ENCODE measurements at regions not wholly inside any gene's neighbourhood (a gene's known extent, or its start where the extent isn't known, plus 50 kb on each side); places are given as distances from the start of the nearest gene placed in this dataset.

DNA sequence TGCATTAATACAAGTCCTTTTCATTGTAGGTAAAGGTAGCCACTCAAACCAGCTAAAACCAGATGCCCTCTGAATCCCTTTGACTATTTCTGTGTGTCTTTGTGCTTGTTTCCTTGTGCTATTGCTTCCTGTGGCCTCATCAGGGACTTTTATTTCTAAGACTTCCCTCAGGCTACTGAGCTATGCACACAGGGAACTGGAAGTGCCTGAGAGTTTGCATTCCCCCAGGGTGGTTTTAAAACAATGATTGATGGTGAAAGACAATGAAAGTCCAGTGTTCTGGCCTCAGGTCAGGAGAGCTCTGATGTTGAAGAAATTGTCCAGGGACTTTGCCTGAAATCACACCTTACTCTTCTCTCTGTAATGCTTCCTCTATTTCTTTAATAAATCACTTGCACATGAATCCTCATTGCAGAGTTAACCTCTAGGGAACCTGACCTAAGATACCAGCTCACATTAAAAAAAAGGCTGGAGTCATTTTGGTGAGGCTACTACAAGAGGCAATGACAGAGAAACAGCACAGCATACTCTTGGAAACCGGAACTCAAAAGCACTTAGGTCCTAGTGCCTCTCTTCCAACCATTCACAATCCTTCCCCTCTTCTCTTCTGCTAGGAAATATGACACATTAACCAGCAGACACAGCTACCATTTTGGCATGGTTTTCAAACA lies 158.1 kb upstream of the NREP start:
- no peak overlapping the region for H3K4me3 ChIP-seq (ENCODE audit: low read depth in 2 of 2, low read length in 2 of 2)
- TF ChIP-seq POLR2AphosphoS5 (IDR thresholded peaks at IDR 0.05; ENCODE audit: low read depth, low read length): no peak
- TF ChIP-seq SIN3A (IDR thresholded peaks at IDR 0.05; ENCODE audit: borderline replicate concordance, insufficient read depth, low read depth, low read length): no peak
- no peak overlapping the region for H3K27ac ChIP-seq (ENCODE audit: low read length)
- H3K36me3 ChIP-seq (ENCODE audit: control insufficient read depth, insufficient read depth, low read length): no peaks in the 10 kb centered on the region
- DNase-seq (ENCODE audit: low read depth, low spot score): no peak
- POLR2A ChIA-PET: no interaction called here
- no peaks in the 10 kb centered on the region for H3K9me3 ChIP-seq (ENCODE audit: control insufficient read depth, insufficient read depth, low read depth, low read length)
- ATAC-seq: no peak
- CTCF ChIA-PET: no interaction called here
- no peaks in the 10 kb centered on the region for H3K27me3 ChIP-seq (ENCODE audit: control insufficient read depth, insufficient read depth, low read length)
- no peaks in the 10 kb centered on the region for H3K4me1 ChIP-seq (ENCODE audit: control insufficient read depth, insufficient read depth, low read length)
- intact Hi-C loops (cut with micrococcal nuclease; ENCODE audit: unreplicated experiment) (no loop called here), in situ Hi-C loops (cut with HindIII; ENCODE audit: low pct_unique_long_range_greater_than_20kb, low sequenced_read_pairs) (no loop called here)
- BruUV-seq (replicated peaks): no TSS peak

DNA sequence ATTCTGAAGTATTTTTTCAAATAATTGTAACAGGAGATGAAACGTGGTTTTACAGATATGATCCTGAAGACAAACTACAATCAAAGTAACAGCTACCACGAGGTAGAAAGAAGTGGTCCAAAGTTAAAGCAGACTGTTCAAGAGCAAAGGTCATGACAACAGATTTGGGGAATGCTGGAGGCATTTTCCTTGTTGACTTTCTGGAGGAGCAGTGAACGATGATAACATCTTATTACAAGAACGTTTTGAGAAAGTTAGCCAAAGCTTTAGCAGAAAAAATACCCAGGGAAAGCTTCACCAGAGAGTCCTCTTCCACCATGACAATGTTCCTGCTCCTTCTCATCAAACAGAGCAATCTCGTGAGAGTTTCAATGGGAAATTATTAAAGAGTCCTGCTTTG lies 145.4 kb upstream of the NREP start:
- ATAC-seq (no peak), DNase-seq (ENCODE audit: low read depth, low spot score) (no peak)
- in situ Hi-C loops (cut with HindIII; ENCODE audit: low pct_unique_long_range_greater_than_20kb, low sequenced_read_pairs): no loop called here
- Histone ChIP-seq H3K27me3 (ENCODE audit: control insufficient read depth, insufficient read depth, low read length) (no peaks in the 10 kb centered on the region), H3K4me3 (ENCODE audit: low read depth in 2 of 2, low read length in 2 of 2) (no peak overlapping the region), H3K9me3 (ENCODE audit: control insufficient read depth, insufficient read depth, low read depth, low read length) (no peaks in the 10 kb centered on the region), H3K27ac (ENCODE audit: low read length) (no peak overlapping the region), H3K36me3 (ENCODE audit: control insufficient read depth, insufficient read depth, low read length) (no peaks in the 10 kb centered on the region), H3K4me1 (ENCODE audit: control insufficient read depth, insufficient read depth, low read length) (no peaks in the 10 kb centered on the region)
- POLR2A ChIA-PET: no interaction called here
- no TSS peak for BruUV-seq (replicated peaks)
- intact Hi-C loops (cut with micrococcal nuclease; ENCODE audit: unreplicated experiment): no loop called here
- TF ChIP-seq TCF7L2 (IDR thresholded peaks at IDR 0.05; ENCODE audit: low read depth, low read length) (no peak), POLR2AphosphoS5 (IDR thresholded peaks at IDR 0.05; ENCODE audit: low read depth, low read length) (no peak), SIN3A (IDR thresholded peaks at IDR 0.05; ENCODE audit: borderline replicate concordance, insufficient read depth, low read depth, low read length) (no peak)
- TF ChIP-seq, protein P1, sequence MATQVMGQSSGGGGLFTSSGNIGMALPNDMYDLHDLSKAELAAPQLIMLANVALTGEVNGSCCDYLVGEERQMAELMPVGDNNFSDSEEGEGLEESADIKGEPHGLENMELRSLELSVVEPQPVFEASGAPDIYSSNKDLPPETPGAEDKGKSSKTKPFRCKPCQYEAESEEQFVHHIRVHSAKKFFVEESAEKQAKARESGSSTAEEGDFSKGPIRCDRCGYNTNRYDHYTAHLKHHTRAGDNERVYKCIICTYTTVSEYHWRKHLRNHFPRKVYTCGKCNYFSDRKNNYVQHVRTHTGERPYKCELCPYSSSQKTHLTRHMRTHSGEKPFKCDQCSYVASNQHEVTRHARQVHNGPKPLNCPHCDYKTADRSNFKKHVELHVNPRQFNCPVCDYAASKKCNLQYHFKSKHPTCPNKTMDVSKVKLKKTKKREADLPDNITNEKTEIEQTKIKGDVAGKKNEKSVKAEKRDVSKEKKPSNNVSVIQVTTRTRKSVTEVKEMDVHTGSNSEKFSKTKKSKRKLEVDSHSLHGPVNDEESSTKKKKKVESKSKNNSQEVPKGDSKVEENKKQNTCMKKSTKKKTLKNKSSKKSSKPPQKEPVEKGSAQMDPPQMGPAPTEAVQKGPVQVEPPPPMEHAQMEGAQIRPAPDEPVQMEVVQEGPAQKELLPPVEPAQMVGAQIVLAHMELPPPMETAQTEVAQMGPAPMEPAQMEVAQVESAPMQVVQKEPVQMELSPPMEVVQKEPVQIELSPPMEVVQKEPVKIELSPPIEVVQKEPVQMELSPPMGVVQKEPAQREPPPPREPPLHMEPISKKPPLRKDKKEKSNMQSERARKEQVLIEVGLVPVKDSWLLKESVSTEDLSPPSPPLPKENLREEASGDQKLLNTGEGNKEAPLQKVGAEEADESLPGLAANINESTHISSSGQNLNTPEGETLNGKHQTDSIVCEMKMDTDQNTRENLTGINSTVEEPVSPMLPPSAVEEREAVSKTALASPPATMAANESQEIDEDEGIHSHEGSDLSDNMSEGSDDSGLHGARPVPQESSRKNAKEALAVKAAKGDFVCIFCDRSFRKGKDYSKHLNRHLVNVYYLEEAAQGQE (IDR thresholded peaks at IDR 0.05; ENCODE audit: insufficient read depth in 1 of 2, low read depth in 2 of 2, low read length in 1 of 2): no peak
- TF ChIP-seq, protein P2, sequence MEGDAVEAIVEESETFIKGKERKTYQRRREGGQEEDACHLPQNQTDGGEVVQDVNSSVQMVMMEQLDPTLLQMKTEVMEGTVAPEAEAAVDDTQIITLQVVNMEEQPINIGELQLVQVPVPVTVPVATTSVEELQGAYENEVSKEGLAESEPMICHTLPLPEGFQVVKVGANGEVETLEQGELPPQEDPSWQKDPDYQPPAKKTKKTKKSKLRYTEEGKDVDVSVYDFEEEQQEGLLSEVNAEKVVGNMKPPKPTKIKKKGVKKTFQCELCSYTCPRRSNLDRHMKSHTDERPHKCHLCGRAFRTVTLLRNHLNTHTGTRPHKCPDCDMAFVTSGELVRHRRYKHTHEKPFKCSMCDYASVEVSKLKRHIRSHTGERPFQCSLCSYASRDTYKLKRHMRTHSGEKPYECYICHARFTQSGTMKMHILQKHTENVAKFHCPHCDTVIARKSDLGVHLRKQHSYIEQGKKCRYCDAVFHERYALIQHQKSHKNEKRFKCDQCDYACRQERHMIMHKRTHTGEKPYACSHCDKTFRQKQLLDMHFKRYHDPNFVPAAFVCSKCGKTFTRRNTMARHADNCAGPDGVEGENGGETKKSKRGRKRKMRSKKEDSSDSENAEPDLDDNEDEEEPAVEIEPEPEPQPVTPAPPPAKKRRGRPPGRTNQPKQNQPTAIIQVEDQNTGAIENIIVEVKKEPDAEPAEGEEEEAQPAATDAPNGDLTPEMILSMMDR (IDR thresholded peaks at IDR 0.05): no peak
- CTCF ChIA-PET: no interaction called here

DNA sequence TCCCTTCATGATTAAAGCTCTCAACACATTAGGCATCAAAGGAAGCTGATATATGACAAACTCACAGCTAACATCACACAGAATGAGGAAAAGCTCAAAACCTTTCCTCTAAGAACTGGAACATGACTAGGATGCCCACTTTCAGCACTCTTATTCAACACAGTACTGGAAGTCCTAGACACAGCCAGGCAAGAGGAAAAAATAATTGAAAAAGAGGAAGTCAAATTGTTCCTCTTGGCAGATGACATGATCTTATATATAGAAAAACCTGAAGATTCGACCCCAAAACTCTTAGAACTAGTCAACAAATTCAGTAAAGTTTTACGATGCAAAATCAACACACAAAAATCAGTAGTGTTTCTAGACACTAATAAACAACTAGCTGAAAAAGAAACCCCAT lies 144.3 kb upstream of the NREP start:
- ATAC-seq: no peak
- POLR2A ChIA-PET: no interaction called here
- intact Hi-C loops (cut with micrococcal nuclease; ENCODE audit: unreplicated experiment): no loop called here

More for the DNA sequence above, 144.3 kb upstream of the NREP start:
- H3K36me3 ChIP-seq (ENCODE audit: control insufficient read depth, insufficient read depth, low read length): no peaks in the 10 kb centered on the region
- in situ Hi-C loops (cut with HindIII; ENCODE audit: low pct_unique_long_range_greater_than_20kb, low sequenced_read_pairs): no loop called here
- no peaks in the 10 kb centered on the region for H3K4me1 ChIP-seq (ENCODE audit: control insufficient read depth, insufficient read depth, low read length)
- no peak overlapping the region for H3K4me3 ChIP-seq (ENCODE audit: low read depth in 2 of 2, low read length in 2 of 2)
- TF ChIP-seq, protein P2 (IDR thresholded peaks at IDR 0.05): no peak
- TF ChIP-seq, protein P1 (IDR thresholded peaks at IDR 0.05; ENCODE audit: insufficient read depth in 1 of 2, low read depth in 2 of 2, low read length in 1 of 2): no peak
- no peak for TF ChIP-seq POLR2AphosphoS5 (IDR thresholded peaks at IDR 0.05; ENCODE audit: low read depth, low read length)
- no peak for TF ChIP-seq TCF7L2 (IDR thresholded peaks at IDR 0.05; ENCODE audit: low read depth, low read length)
- no peak for TF ChIP-seq SIN3A (IDR thresholded peaks at IDR 0.05; ENCODE audit: borderline replicate concordance, insufficient read depth, low read depth, low read length)
- no peaks in the 10 kb centered on the region for H3K9me3 ChIP-seq (ENCODE audit: control insufficient read depth, insufficient read depth, low read depth, low read length)
- CTCF ChIA-PET: no interaction called here
- H3K27ac ChIP-seq (ENCODE audit: low read length): no peak overlapping the region
- no TSS peak for BruUV-seq (replicated peaks)
- DNase-seq (ENCODE audit: low read depth, low spot score): no peak
- no peaks in the 10 kb centered on the region for H3K27me3 ChIP-seq (ENCODE audit: control insufficient read depth, insufficient read depth, low read length)

Measured in Panc1 (cell line).